IMR-90 (cell line): ENCODE measurements at regions not wholly inside any gene's neighbourhood (a gene's known extent, or its start where the extent isn't known, plus 50 kb on each side); places are given as distances from the start of the nearest gene placed in this dataset.

Experiments used
- ATAC-seq: fragments of 200-7000 bp; cut with Tn5 transposase; 2 replicates; pipeline ENCODE4 v1.9.1; 2020; ENCODE audit warnings: low read depth, mild to moderate bottlenecking, moderate library complexity
- BruUV-seq: library from RNA; stranded (reverse); fragments of 400-500 nt; replicated peaks from 2 replicates; lab custom pipeline; 2021; lab: Mats Ljungman, UMichigan
- CTCF ChIA-PET: fragments of 300-600 bp; formaldehyde crosslinking; extraction: SDS; loops from one replicate; lab custom pipeline; 2021; ENCODE audit warnings: antibody characterized with exemption; lab: Yijun Ruan, JAX
- POLR2A ChIA-PET: fragments of 300-600 bp; sonication (Branson Sonifier 250); formaldehyde crosslinking; loops from one replicate; lab custom pipeline; 2022; ENCODE audit warnings: antibody characterized with exemption; ENCODE audit not compliant: unreplicated experiment; lab: Charles Lee
- DNase-seq: peaks from one replicate; pipeline ENCODE4 v3.0.0; 2013
- H2AFZ ChIP-seq: replicated peaks from 2 replicates; pipeline ENCODE3; 2013; ENCODE audit warnings: low read length, mild to moderate bottlenecking; ENCODE audit not compliant: poor library complexity
- H2AK5ac ChIP-seq: 2 replicates; pipeline ENCODE4 v1.6.1; 2013; ENCODE audit warnings: low read depth, low read length, inconsistent platforms
- H2AK9ac ChIP-seq: replicated peaks from 2 replicates; pipeline ENCODE3; 2013; ENCODE audit warnings: mild to moderate bottlenecking, low read depth, low read length, moderate library complexity; ENCODE audit not compliant: poor library complexity
- H2BK120ac ChIP-seq: 2 replicates; pipeline ENCODE4 v1.6.1; 2013; ENCODE audit warnings: low read depth, low read length, inconsistent platforms
- H2BK15ac ChIP-seq: 3 replicates; pipeline ENCODE4 v1.6.1; 2013; ENCODE audit warnings: low read depth, low read length, inconsistent platforms
- H2BK20ac ChIP-seq: 2 replicates; pipeline ENCODE4 v1.6.1; 2013; ENCODE audit warnings: low read depth, mild to moderate bottlenecking, inconsistent platforms, low read length, moderate library complexity
- H2BK5ac ChIP-seq: 2 replicates; pipeline ENCODE4 v1.6.1; 2013; ENCODE audit warnings: mild to moderate bottlenecking, low read depth, low read length, inconsistent platforms; ENCODE audit not compliant: poor library complexity, severe bottlenecking
- H3K14ac ChIP-seq: replicated peaks from 2 replicates; pipeline ENCODE4 v1.6.1; 2013; ENCODE audit warnings: low read depth, low read length, inconsistent platforms
- H3K18ac ChIP-seq: 2 replicates; pipeline ENCODE4 v1.6.1; 2013; ENCODE audit warnings: low read depth, low read length, control low read depth
- H3K23ac ChIP-seq: 2 replicates; pipeline ENCODE4 v1.6.1; 2013; ENCODE audit warnings: low read depth, low read length, inconsistent platforms
- H3K27ac ChIP-seq: 2 replicates; pipeline ENCODE4 v1.5.1; 2013; ENCODE audit warnings: mild to moderate bottlenecking, control low read depth, low read length; ENCODE audit not compliant: insufficient read depth
- H3K27me3 ChIP-seq: 2 replicates; pipeline ENCODE4 v1.6.1; 2013; ENCODE audit warnings: low read length; ENCODE audit not compliant: control insufficient read depth, insufficient read depth
- H3K36me3 ChIP-seq: 2 replicates; pipeline ENCODE4 v1.6.1; 2013; ENCODE audit warnings: low read length, mixed read lengths; ENCODE audit not compliant: control insufficient read depth, insufficient read depth
- H3K4ac ChIP-seq: 2 replicates; pipeline ENCODE4 v1.6.1; 2013; ENCODE audit warnings: low read depth, low read length, inconsistent platforms
- H3K4me1 ChIP-seq: 2 replicates; pipeline ENCODE4 v1.6.1; 2013; ENCODE audit warnings: low read length, mixed read lengths; ENCODE audit not compliant: control insufficient read depth, insufficient read depth
- H3K4me2 ChIP-seq: 2 replicates; pipeline ENCODE4 v1.6.1; 2013; ENCODE audit warnings: low read depth, mild to moderate bottlenecking, control low read depth, low read length, moderate library complexity
- H3K4me3 ChIP-seq: 2 replicates; pipeline ENCODE4 v1.5.1; 2013; ENCODE audit warnings: low read depth, mild to moderate bottlenecking, control low read depth, low read length, moderate library complexity; ENCODE audit not compliant: insufficient read depth
- H3K56ac ChIP-seq: 2 replicates; pipeline ENCODE4 v1.6.1; 2013; ENCODE audit warnings: low read length, inconsistent platforms; ENCODE audit not compliant: insufficient read depth; ENCODE audit errors: extremely low read depth
- H3K79me1 ChIP-seq, 2 experiments: 2 replicates each; pipeline ENCODE4 v1.6.1; 2013; ENCODE audit warnings: low read length in 2 of 2, inconsistent platforms in 1 of 2, low read depth in 1 of 2
- H3K9ac ChIP-seq: 2 replicates; pipeline ENCODE4 v1.6.1; 2013; ENCODE audit warnings: low read depth, low read length, control low read depth
- H3K9me1 ChIP-seq: 2 replicates; pipeline ENCODE4 v1.6.1; 2013; ENCODE audit warnings: low read length, inconsistent platforms; ENCODE audit not compliant: insufficient read depth
- H3K9me3 ChIP-seq: 2 replicates; pipeline ENCODE4 v1.6.1; 2013; ENCODE audit warnings: low read length; ENCODE audit not compliant: control insufficient read depth, insufficient read depth
- H4K20me1 ChIP-seq: 2 replicates; pipeline ENCODE4 v1.6.1; 2013; ENCODE audit warnings: low read length, inconsistent platforms; ENCODE audit not compliant: insufficient read depth
- H4K5ac ChIP-seq: 2 replicates; pipeline ENCODE4 v1.6.1; 2013; ENCODE audit warnings: mild to moderate bottlenecking, low read depth, low read length, control low read depth
- H4K8ac ChIP-seq, 2 experiments: 2 replicates each; pipeline ENCODE4 v1.6.1; 2013; ENCODE audit warnings: low read depth in 2 of 2, low read length in 2 of 2, control low read depth in 1 of 2, inconsistent platforms in 1 of 2
- H4K91ac ChIP-seq: 2 replicates; pipeline ENCODE4 v1.6.1; 2013; ENCODE audit warnings: low read depth, low read length, inconsistent platforms; ENCODE audit not compliant: insufficient read depth
- BHLHE40 ChIP-seq: fragments of 150-350 bp; IDR thresholded peaks from 2 replicates; pipeline ENCODE4 v1.6.1; 2016; ENCODE audit warnings: mild to moderate bottlenecking, low read depth, low read length
- CEBPB ChIP-seq: IDR thresholded peaks from 2 replicates; pipeline ENCODE4 v1.6.1; 2012; ENCODE audit warnings: low read depth, low read length, improper control_type of control experiment
- CHD1 ChIP-seq: IDR thresholded peaks from 2 replicates; pipeline ENCODE4 v1.6.1; 2012; ENCODE audit warnings: low read depth, low read length, improper control_type of control experiment
- FOS ChIP-seq: fragments of 150-350 bp; IDR thresholded peaks from 2 replicates; pipeline ENCODE4 v1.6.1; 2016; ENCODE audit warnings: low read depth, low read length
- MAFK ChIP-seq: IDR thresholded peaks from 2 replicates; pipeline ENCODE4 v1.6.1; 2012; ENCODE audit warnings: low read depth, low read length, improper control_type of control experiment
- MAZ ChIP-seq: IDR thresholded peaks from 2 replicates; pipeline ENCODE4 v1.6.1; 2012; ENCODE audit warnings: low read depth, mild to moderate bottlenecking, low read length, improper control_type of control experiment, moderate library complexity, borderline replicate concordance
- MXI1 ChIP-seq: IDR thresholded peaks from 2 replicates; pipeline ENCODE4 v1.6.1; 2012; ENCODE audit warnings: low read depth, mild to moderate bottlenecking, low read length, moderate library complexity, borderline replicate concordance
- NFE2L2 ChIP-seq: fragments of 150-350 bp; IDR thresholded peaks from 2 replicates; pipeline ENCODE4 v1.6.1; 2016; ENCODE audit warnings: low read depth, mild to moderate bottlenecking, low read length
- POLR2A ChIP-seq: IDR thresholded peaks from 2 replicates; pipeline ENCODE4 v1.6.1; 2012; ENCODE audit warnings: mild to moderate bottlenecking, low read depth, low read length
- RAD21 ChIP-seq: IDR thresholded peaks from 2 replicates; pipeline ENCODE4 v1.6.1; 2012; ENCODE audit warnings: low read length, improper control_type of control experiment
- RCOR1 ChIP-seq: IDR thresholded peaks from 2 replicates; pipeline ENCODE4 v1.6.1; 2012; ENCODE audit warnings: mild to moderate bottlenecking, low read length, improper control_type of control experiment; ENCODE audit not compliant: insufficient replicate concordance
- RFX5 ChIP-seq: IDR thresholded peaks from 2 replicates; pipeline ENCODE4 v1.8.0; 2012; ENCODE audit warnings: low read depth, mild to moderate bottlenecking, low read length, moderate library complexity
- SMC3 ChIP-seq: fragments of 150-350 bp; IDR thresholded peaks from 2 replicates; pipeline ENCODE4 v1.6.1; 2016; ENCODE audit warnings: low read depth, mild to moderate bottlenecking, antibody characterized with exemption, low read length, moderate library complexity
- dilution Hi-C: fragments of 300-500 bp; cut with HindIII; formaldehyde crosslinking; loops from one replicate; pipeline ENCODE4 v1.14.3; 2018; ENCODE audit warnings: low sequenced_read_pairs; ENCODE audit not compliant: unreplicated experiment
- in situ Hi-C: fragments of 300-500 bp; cut with MboI; formaldehyde crosslinking; loops from 3 replicates; pipeline ENCODE4 v1.14.3; 2019; ENCODE audit warnings: low sequenced_read_pairs, inconsistent platforms, mixed read lengths
- intact Hi-C: fragments of 100-400 bp; cut with micrococcal nuclease; formaldehyde crosslinking; loops from 2 replicates; pipeline ENCODE4 v1.10.0; 2022
- TF ChIP-seq, protein P1 (sequence below): fragments of 150-350 bp; IDR thresholded peaks from 2 replicates; pipeline ENCODE4 v1.6.1; 2017; ENCODE audit warnings: mild to moderate bottlenecking, antibody characterized with exemption, low read length, low read depth
- TF ChIP-seq, protein P2 (sequence below): fragments of 150-350 bp; IDR thresholded peaks from 2 replicates; pipeline ENCODE4 v1.6.1; 2016; ENCODE audit warnings: low read depth, mild to moderate bottlenecking, low read length, moderate library complexity, borderline replicate concordance
- TF ChIP-seq, protein P3 (sequence below): conservative IDR thresholded peaks from 2 replicates; pipeline ENCODE4 v1.5.1; 2012; ENCODE audit warnings: mild to moderate bottlenecking, low read depth, low read length, improper control_type of control experiment

DNA sequence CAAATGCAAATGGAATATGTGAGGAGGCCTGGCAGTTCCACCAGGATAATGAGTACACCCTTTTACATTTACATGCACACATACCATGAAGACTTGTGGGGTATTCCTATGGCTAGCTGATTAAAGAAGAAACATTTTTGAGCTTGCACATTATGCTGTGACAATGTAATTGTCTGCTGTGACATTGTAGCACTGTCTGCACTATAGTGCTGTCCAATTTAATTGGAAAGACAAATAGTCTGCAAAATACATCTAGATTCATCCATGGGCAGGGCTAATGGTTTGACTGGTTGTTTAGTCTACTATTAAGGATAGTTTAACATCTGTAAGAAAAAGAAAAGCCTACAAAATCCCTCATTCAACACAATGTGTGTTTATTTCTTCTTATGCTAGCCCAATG, 1005.6 kb upstream of the LRFN5 start:
- in situ Hi-C loops = no loop called here
- H3K56ac ChIP-seq = no peak overlapping the region
- H3K4me1 ChIP-seq = no peaks in the 10 kb centered on the region
- dilution Hi-C loops = no loop called here
- H4K20me1 ChIP-seq = no peaks in the 10 kb centered on the region
- peaks cover 4% of the 10 kb centered on the region; the same call in 1 of the 2 replicates for H3K9me3 ChIP-seq
- H2BK20ac ChIP-seq = no peak overlapping the region
- H3K27me3 ChIP-seq = no peaks in the 10 kb centered on the region
- H3K14ac ChIP-seq = no peak overlapping the region
- no peak overlapping the region for H3K9ac ChIP-seq
- no peak for DNase-seq
- H2BK15ac ChIP-seq = no peak overlapping the region
- H3K4ac ChIP-seq = no peak overlapping the region
- H4K8ac ChIP-seq = no peak overlapping the region
- H3K79me1 ChIP-seq = no peaks in the 10 kb centered on the region
- no peak overlapping the region for H3K27ac ChIP-seq
- no peak overlapping the region for H2BK120ac ChIP-seq
- H3K4me3 ChIP-seq = no peak overlapping the region
- ATAC-seq = no peak
- no peak overlapping the region for H2AFZ ChIP-seq
- H3K18ac ChIP-seq = no peak overlapping the region
- no peak overlapping the region for H3K4me2 ChIP-seq
- no peak overlapping the region for H4K91ac ChIP-seq
- H2BK5ac ChIP-seq = no peak overlapping the region
- no peak overlapping the region for H2AK5ac ChIP-seq
- H3K36me3 ChIP-seq = no peaks in the 10 kb centered on the region
- BruUV-seq = no TSS peak
- ChIA-PET CTCF (no interaction called here), POLR2A (no interaction called here)
- no peak overlapping the region for H2AK9ac ChIP-seq
- H3K9me1 ChIP-seq = no peaks in the 10 kb centered on the region
- TF ChIP-seq CEBPB = no peak
- no peak for TF ChIP-seq MAZ
- TF ChIP-seq, protein P1, sequence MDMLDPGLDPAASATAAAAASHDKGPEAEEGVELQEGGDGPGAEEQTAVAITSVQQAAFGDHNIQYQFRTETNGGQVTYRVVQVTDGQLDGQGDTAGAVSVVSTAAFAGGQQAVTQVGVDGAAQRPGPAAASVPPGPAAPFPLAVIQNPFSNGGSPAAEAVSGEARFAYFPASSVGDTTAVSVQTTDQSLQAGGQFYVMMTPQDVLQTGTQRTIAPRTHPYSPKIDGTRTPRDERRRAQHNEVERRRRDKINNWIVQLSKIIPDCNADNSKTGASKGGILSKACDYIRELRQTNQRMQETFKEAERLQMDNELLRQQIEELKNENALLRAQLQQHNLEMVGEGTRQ = no peak
- no peak for TF ChIP-seq MXI1
- no peak for TF ChIP-seq RCOR1
- TF ChIP-seq RFX5 = no peak
- TF ChIP-seq SMC3 = no peak
- TF ChIP-seq POLR2A = no peak
- no peak for TF ChIP-seq CHD1
- no peak for TF ChIP-seq RAD21
- no peak for TF ChIP-seq FOS
- TF ChIP-seq, protein P2, sequence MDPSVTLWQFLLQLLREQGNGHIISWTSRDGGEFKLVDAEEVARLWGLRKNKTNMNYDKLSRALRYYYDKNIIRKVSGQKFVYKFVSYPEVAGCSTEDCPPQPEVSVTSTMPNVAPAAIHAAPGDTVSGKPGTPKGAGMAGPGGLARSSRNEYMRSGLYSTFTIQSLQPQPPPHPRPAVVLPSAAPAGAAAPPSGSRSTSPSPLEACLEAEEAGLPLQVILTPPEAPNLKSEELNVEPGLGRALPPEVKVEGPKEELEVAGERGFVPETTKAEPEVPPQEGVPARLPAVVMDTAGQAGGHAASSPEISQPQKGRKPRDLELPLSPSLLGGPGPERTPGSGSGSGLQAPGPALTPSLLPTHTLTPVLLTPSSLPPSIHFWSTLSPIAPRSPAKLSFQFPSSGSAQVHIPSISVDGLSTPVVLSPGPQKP = no peak
- TF ChIP-seq BHLHE40 = no peak
- no peak for TF ChIP-seq NFE2L2
- TF ChIP-seq, protein P3, sequence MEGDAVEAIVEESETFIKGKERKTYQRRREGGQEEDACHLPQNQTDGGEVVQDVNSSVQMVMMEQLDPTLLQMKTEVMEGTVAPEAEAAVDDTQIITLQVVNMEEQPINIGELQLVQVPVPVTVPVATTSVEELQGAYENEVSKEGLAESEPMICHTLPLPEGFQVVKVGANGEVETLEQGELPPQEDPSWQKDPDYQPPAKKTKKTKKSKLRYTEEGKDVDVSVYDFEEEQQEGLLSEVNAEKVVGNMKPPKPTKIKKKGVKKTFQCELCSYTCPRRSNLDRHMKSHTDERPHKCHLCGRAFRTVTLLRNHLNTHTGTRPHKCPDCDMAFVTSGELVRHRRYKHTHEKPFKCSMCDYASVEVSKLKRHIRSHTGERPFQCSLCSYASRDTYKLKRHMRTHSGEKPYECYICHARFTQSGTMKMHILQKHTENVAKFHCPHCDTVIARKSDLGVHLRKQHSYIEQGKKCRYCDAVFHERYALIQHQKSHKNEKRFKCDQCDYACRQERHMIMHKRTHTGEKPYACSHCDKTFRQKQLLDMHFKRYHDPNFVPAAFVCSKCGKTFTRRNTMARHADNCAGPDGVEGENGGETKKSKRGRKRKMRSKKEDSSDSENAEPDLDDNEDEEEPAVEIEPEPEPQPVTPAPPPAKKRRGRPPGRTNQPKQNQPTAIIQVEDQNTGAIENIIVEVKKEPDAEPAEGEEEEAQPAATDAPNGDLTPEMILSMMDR = no peak
- no peak for TF ChIP-seq MAFK
- H4K5ac ChIP-seq = no peak overlapping the region
- H3K23ac ChIP-seq = no peak overlapping the region
- intact Hi-C loops = no loop called here
